ENCODE measurements at regions not wholly inside any gene's neighbourhood (a gene's known extent, or its start where the extent isn't known, plus 50 kb on each side); places are given as distances from the start of the nearest gene placed in this dataset.

DNA sequence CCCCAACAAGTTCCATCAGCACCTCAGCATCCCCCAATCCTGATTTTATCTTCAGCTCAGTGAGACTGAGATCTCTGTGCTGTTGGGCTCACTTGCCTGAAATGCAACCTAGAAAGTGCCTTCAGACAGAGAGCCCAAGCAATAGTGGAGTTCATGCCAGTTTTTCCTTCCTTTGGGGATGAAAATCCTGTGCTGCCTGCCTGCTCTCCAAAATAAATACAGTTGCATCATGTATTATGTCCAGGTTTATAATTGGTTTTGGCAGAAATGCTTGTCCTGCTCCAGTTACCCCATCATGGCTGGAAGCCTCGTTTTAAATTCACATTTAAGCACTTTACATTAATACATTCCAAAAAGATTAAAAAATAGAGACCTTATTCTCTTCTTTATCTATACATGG is 1865.5 kb upstream of the TENM3 start:
- TF ChIP-seq POLR2A (IDR thresholded peaks at IDR 0.05) = no peak
- TF ChIP-seq, protein P1, sequence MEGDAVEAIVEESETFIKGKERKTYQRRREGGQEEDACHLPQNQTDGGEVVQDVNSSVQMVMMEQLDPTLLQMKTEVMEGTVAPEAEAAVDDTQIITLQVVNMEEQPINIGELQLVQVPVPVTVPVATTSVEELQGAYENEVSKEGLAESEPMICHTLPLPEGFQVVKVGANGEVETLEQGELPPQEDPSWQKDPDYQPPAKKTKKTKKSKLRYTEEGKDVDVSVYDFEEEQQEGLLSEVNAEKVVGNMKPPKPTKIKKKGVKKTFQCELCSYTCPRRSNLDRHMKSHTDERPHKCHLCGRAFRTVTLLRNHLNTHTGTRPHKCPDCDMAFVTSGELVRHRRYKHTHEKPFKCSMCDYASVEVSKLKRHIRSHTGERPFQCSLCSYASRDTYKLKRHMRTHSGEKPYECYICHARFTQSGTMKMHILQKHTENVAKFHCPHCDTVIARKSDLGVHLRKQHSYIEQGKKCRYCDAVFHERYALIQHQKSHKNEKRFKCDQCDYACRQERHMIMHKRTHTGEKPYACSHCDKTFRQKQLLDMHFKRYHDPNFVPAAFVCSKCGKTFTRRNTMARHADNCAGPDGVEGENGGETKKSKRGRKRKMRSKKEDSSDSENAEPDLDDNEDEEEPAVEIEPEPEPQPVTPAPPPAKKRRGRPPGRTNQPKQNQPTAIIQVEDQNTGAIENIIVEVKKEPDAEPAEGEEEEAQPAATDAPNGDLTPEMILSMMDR (IDR thresholded peaks at IDR 0.05 in 4 of 5, conservative IDR thresholded peaks at IDR 0.05 in 1 of 5) = no peak

All from gastrocnemius medialis (tissue), 4 donors.